ENCODE measurements at regions not wholly inside any gene's neighbourhood (a gene's known extent, or its start where the extent isn't known, plus 50 kb on each side); places are given as distances from the start of the nearest gene placed in this dataset.

DNA sequence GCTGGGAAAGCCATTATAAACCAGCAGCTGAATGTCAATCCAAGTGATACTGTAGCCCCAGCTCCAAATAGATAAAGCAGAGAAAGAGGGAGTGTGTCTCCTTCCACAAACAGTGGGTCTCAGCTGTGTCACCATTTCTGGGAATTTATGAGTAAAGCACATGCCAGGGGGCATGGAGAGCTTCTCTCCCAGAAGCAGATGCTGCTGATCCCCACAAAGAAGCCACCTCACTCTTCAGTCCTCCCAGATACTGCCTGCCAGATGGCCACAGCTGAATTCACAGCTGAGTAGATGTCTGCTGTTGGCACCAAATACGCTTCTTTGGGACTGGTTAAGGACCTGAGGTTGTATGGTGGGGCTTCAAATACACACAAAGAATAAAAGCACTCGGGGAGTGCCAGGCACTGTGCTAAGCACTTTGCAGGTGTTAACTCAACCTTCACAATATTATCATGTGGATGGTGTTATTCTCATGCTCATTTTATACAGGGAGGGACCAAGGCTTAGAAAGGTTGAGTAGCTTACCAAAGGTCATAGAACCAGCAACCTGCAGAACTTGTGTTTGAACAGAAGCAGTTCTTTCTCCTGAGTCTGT is 298.3 kb downstream of the CDH11 start:
- DNase-seq = no peak

DNA sequence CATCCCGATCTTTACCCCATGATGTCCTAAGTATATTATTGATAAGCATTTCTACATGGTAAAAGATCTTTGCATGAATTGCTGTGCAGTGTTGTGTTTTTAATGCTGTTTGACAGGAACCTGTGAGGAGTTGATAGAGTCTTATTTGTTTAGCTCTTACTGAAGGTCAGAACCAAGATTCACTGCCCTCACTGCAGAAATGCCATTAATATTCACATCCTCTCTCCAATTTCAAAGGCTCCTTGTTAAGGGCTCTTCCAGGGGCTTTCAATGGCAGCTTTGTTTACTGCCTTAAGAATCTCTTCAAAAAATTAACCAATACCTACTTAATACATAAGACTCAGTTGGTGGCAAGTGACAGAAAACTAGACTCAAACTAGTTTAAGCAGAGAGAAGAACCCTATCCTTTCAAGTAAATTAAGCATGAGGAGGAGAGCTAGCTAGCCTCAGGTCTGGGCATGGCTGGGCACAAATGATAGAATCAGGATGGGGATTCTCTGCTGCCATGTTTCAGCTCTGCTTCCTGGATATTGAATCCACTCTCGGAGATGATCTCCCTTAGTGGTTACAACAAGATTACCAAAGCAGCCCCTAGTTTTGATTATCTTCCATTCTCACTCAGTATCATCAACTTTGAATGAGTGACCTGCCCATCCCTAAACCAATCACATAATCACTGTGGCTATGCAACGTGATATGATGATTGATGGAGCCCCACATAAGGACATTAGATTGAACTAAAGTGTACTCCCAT is 311.8 kb downstream of the CDH11 start:
- no peak for DNase-seq

DNA sequence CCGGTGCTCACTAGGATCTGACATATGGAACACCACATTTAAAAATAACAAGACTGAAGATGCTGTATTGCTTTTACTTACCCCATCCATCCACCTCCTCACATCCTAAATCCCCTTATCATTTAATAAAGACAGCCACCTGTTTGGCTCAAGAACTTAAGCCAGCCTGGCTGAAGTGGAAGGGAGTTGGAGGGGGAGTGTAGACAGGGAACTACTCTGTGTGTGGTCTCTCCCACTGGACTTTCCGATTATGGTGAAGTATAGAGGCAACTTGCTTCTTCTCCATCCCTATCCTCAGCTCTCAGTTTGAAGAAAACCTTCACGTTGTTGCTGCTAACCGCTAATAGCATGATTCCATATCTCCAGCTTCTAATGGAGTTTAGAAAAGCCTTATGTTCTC is 313.4 kb downstream of the CDH11 start:
- no peak for DNase-seq

DNA sequence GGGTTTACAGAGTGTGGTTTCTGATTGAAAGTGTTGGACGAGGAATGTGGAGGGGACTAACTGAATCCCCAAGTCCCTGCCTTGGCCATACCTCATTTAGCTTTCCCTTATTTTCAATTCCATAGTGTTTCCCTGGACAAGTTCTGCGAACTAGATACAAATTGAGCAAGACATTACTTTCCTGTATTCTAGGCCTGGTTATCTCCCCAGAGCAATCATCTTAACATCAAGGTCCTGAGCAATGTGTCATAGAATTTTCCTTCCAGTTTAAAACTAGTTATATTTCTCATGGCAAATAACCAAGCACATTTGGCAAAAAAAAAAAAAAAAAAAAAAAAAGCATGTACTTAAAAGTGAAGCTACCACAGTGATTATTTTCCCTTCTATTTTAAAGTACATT is 330.1 kb downstream of the CDH11 start:
- no peak for DNase-seq

DNA sequence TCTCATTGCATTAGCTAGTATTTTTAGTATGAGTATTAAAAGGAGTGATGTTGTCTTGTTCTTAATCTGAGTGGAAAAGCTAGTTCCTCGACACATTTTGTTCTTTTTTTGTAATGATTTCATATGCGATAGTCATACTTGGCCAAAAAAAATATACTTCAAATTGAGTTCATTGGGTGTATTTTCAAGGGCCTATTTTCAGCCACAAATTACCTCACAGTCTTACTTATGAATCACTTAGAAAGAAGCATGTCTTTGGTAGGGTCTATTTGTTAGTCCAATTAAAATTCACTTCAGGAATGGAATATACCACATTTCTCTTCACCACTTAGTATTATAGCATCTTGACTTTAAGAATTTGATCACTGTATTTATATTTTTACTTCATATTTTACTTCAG is 337.2 kb downstream of the CDH11 start:
- no peak for DNase-seq

DNA sequence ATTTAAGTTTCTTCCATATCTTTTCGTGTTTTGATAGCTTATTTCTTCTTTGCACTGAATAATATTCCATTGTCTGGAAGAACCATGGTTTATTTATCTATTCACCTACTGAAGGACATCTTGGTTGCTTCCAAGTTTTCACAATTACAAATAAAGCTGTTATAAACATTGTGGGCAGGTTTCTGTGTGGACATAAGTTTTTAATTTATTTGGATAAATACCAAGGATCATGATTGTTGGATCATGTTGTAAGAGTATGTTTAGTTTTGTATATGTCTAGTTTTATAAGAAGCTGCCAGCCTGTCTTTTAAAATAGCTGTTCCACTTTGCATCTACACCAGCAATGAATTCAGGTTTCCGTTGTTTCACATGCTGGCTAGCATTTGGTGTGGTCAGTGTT is 339.4 kb downstream of the CDH11 start:
- no peak for DNase-seq

DNA sequence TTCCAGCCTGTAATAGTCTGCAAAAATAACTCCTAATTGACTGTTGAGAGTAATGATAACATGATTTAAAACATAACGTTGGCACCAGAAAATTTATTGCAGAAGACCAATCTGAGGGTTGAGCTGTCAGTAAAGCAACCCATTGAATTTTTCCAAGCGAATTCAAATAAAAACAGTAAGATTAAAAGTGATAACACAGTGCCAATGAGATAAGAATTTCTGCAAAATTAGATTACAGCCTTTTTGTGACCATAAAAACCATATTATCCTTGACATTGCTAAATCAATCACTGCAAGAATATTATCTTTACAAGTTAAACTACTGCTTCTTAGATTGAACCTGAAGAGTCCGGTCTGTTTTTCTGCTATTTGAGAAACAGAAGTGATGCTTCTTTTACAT is 341.4 kb downstream of the CDH11 start:
- no peak for DNase-seq

DNA sequence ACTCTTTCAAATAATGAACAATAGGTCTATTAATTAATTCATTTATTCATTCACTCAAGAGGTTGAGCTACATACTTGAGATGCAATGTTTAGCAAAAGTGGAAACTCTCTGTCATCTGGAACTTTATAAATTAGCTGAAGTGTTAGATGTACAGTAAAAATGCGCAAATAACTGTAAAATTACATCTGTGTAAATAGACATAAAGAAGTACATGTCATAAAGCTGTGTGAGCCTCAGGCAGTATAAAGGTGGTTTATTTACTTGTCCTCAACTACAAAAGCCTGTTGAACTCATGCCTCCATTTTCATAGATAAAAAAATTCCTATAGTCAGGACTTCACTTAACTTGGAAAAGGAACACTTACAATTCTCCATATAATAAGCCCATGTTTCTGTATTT is 343.1 kb downstream of the CDH11 start:
- DNase-seq = no peak

DNA sequence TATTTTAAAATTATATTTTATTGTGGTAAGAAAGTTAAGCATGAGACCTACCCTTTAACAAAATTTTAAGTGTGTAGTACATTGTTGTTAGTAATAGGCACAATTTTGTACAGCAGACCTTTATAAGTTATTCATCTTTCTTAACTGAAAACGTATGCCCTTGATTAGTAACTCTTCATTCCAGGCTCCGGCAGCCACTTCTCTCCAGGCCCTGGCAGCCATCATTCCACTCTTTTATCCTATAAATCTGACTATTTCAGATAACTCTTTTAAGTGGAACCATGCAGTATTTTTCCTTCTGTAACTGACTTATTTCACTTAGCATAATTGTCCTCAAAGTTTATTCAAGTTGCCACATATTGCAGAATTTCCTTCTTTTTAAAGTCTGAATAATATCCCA is 348.2 kb downstream of the CDH11 start:
- DNase-seq = no peak

DNA sequence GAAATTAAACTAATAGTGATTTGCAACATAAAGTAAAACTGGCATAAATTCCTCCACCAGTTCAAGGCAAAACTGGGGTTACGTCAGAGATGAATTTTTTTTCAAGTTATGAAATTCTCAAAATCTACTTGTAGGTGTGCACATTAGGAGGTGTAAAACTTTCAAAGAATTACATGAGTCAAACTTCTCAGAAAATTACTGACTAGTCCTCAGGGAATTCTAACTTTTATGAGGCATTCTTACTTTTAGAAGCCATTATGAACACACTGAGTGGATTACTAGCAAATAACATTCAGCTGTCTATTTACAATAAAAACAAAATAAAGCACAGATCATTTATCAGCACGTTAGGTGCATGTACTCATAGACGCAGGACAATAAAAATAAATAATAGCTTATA is 348.7 kb downstream of the CDH11 start:
- no peak for DNase-seq

DNA sequence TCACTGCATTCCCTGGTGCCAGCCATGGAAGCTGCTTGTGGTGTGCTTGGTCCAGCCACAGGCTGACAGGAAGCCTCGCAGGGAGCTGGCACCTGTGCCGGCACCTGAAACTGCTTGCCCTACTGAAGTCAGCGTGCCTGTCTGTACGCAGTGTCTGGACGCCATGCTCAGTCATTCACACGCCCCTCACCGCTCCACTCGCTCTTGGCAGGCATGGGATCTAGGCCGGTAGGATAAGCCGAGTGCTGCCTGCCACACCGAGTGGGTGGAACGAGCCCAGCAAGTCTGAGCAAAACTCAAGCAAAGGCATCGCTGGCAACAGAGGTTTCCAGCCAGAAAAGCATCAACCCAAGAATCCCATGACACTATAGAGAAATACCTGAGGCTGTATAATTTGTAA is 350.6 kb downstream of the CDH11 start:
- no peak for DNase-seq

DNA sequence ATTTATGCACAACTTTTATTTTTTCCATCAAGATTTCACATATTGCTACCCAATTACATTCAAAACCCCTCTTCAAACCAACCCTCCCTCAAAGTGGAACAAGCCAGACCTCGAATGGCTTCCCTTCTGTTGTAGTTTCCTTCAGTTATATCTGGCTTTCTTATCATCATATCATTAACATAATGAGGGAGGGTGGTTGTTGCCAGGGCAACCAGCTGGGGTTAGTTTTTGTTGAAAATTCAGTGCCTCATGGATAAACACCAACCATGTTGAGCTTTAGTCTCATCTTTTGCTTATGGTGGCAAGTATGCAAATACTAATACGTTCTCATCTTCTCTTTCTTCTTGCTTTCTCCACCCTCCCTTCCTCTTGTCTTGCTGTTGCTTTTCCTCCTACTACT is 359.7 kb downstream of the CDH11 start:
- no peak for DNase-seq

DNA sequence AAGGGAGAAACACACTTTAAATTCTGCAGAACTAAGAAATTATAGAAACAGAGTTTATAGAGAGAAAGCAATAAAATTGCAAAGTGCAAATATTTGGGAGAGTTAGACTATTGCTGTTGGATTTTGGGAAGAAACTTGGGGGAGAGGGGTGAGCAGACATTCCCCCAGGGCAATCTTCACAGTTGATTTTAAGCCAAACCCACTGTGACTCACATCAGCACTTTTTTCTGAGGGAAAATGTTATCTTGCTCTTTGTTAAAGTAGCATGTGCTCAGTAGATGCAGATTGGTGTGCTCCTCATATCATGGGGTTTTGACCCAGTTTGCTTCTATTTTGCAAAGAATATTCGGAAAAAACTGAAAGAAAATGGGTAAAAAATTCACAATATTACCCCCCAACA is 367.6 kb downstream of the CDH11 start:
- DNase-seq = no peak

DNA sequence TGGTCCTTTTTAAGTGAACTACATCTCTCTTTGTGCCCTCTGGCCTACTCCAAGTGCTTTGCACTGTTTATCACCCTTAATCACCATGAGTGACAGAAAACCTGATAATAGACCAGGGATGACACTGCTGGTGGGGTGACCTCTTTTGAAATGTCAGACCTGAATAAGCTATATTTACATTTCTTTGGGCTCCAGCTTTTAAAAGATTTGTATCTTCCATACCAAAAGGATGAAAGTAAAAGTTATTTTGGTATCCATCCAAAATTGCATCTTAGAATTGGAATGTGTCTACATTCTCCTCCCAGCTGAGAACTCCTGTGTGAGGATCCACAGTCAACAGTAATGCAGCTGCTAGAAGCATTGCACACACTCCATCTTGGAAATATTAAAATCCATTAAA is 370.0 kb downstream of the CDH11 start:
- DNase-seq = no peak

DNA sequence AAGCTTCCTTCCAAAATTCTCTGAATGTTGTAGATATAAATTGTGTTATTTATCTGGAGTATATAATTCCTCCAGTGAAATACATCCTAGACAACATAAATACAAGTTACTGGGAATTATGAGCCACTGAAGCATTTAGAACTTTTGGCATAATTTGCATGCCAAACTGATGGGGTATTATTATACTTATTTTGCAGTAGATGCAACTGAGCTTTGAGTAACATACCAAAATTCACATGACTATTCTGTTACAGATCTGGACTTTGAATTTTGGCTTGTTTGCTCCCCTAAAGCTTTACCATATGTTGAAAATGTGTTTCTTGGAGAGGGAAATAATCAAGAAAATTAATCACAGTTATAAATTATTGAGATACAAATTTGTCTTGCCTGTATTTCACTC is 372.5 kb downstream of the CDH11 start:
- no peak for DNase-seq

DNA sequence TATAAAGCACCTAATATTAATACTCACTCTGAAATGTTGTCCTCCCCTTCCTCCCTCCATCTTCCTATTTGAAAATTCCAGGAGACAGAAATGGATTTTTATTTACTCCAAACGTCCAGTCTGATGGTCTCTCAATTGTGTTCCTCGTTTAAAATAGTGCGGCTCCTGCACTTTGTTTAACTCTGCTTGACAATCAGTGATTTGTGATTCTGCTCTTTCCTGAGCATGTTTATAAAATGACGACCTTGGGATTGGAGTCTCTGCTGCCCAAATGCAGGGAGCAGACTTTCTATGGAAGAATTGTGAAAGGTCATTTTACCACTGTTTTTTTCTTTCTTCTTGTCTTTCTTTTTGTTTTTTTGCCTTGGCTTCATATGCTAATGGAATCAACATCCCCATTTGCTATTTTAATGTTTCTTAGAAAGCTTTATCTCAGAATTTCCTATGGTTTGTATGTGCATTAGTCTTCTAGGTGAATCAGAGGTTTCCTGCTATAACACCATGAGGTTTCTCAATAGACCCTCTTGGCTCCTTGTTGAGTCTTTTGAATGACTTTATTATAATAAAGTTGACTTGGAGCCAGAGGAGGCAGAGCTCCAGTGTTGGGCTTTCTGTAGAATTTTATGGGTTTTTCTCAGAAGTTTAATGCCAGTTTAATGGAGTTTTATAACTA is 376.5 kb downstream of the CDH11 start:
- no peak for DNase-seq

DNA sequence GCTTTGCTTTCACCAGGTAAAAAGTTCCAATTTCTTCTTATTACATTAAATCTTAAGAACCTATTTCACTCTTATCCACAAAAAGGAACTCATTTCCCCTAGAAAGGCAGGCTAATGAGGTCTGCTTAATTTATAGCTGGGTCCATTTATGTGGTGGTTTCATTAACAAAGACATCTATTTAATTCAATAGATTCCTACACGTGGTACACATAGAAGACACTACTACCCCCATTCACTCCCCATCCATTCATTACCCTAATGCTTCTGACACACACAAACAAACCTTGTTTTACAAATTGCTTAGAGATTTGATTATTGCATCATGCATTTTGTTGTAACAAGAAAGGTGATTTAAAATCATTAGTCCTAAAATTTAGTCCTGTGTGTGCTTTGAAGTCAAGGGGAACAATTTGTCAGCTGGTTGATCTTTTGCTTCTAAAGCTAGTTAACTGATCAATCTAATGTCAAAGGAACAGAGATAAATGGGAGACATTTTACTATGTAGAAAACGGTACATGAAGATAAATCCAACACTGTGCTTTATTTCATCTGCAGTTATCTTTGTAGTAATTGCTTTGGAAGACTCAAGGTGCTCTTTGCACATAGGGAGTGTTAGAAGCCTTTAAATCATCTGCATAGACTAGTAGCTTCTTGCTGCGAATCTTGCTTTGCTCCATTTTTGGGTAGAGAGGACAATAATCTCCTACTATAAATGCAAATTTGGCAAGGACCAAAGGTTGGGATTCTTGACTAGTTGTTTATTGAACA is 379.2 kb downstream of the CDH11 start:
- DNase-seq = no peak

DNA sequence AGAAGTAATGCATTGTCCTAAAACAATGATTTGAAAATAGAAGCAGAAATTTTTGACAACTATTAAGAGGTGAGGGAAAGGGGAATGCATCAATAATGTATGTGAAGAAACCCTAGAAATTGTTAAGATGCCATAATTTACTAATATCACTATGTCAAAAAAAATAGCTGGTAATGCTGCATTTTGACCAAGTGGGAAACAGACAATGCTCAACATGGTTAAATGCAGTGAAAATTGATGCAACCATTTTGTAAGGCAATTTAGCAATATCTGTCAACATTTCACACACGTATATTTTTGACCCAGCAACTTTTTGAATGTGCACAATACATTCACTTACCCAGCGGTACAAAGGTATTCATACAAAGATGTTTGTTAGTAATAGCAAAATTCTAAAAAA is 381.6 kb downstream of the CDH11 start:
- no peak for DNase-seq

DNA sequence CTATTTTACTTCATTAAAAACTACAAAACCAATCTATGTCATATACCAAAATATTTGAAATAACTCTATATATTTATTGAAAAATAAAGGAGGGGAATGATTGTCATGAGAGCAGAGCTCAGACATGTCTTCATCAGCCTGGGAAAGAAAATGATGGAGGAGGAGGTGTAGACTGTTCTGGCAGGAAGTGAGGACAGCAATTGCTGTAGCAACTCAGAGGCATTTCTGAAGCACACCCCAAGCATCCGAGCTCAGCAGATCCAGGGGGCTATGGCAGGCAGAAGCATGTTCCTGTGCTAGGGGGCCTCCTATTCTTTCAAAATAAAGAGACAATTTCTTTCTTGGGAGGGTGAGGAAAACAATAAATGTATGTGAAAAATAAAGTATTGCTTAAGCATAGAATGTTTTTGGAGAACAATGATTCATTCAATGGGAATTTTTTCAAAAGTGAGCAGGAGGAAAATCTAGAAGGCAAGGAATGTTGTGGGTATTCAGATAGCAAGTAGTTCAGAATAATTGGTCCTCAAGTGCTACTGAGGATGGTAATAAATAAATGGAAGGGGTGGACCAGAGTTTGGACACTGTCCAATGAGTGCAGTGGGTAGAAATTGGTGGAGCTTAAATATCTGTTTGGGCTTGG is 383.4 kb downstream of the CDH11 start:
- DNase-seq = no peak

DNA sequence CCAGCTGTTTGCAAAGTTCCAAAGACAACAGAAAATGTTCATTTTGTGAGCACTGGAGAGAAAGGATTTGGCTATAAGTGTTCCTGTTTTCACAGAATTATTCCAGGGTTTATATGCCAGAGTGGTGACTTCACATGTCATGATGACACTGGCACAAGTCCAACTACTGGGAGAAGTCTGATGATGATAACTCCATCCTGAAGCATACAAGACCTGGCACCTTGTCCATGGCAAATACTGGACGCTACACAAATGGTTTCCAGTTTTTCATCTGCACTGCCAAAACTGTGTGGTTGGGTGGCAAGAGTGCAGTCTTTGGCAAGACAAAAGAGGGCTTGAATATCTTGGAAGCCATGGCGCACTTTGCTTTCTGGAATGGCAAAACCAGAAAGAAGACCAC is 385.0 kb downstream of the CDH11 start:
- no peak for DNase-seq

DNA sequence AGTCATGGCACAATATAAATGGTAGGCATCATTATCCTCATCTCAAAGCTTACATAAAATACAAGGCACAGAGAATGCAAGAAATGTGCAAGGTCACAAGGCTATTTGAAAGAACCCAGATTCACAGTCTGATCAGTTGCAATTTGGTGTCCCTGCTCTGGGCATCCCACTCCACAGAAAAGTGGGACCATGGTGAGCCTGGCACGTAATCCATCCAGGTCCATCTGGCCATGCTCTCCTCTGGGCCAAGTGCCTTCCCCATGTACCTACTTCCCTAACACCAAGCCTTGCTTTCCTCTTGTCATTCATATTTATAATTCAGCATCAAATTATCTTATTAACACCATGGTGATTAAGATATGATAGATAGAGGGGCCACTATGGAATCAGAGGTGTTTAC is 390.0 kb downstream of the CDH11 start:
- no peak for DNase-seq

DNA sequence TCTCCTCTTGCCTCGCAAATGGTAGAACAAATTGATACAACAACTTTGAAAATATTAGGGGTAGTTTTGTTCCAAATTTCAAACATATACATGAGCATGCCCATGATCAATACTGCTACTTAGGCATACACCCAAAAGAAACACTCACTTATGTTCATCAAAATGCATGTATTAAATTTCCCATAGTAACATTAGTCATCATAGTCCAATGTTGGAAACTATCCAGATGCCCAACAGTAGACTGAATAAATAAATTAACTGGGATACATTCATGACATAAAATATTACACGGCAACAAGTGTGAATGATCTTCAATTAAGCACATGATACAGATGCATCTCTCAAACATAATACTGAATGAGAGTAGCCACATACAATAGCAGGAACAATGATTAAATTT is 391.6 kb downstream of the CDH11 start:
- no peak for DNase-seq

DNA sequence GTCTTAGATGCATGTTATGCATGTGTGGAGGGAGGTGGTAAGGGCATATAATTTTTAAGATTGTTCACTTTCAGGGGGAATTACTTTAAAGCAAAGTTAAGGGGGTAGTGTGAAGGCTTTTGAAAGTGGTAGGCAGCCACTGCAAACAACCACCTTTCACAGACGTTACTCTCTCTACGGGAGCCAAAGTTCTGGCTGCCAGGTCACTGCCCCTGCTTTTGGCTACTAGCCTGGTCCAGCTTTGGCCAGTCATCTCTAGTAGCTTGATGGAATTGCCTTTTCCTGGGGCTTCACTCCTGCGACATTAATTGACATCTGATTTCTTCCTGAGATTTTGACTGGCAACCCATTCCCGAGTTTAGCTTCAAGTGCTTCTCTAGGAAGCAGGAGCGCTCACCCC is 397.5 kb downstream of the CDH11 start:
- DNase-seq = no peak

Data from suppressor macrophage treated with lipopolysaccharide for 1 hour (primary cell).